A673 (cell line): ENCODE measurements at regions not wholly inside any gene's neighbourhood (a gene's known extent, or its start where the extent isn't known, plus 50 kb on each side); places are given as distances from the start of the nearest gene placed in this dataset.
A peak's percentile ranks its signal among the peaks of the same experiment; 100 is the strongest.

ENCODE experiments used
- BruUV-seq: library from RNA; stranded (reverse); fragments of 400-500 nt; replicated peaks from 2 replicates; lab custom pipeline; 2021; lab: Mats Ljungman, UMichigan
- CTCF ChIA-PET: fragments of 300-600 bp; sonication (Branson Sonifier 250); formaldehyde crosslinking; loops from one replicate; lab custom pipeline; 2022; ENCODE audit warnings: antibody characterized with exemption; lab: Charles Lee
- POLR2A ChIA-PET: fragments of 300-600 bp; sonication (Branson Sonifier 250); formaldehyde crosslinking; loops from one replicate; lab custom pipeline; 2022; ENCODE audit warnings: antibody characterized with exemption; ENCODE audit not compliant: low non-redundant PET; lab: Charles Lee
- DNase-seq: peaks from one replicate; pipeline ENCODE4 v3.0.0-alpha.2; 2015; ENCODE audit warnings: low spot score
- H3K27ac ChIP-seq: fragments of 200-600 bp; sonication (generic); 2 replicates; pipeline ENCODE4 v1.5.1; 2016; ENCODE audit warnings: mixed run types, low read depth, mild to moderate bottlenecking, mixed read lengths, antibody characterized with exemption, low read length; ENCODE audit not compliant: poor library complexity, severe bottlenecking
- H3K27me3 ChIP-seq: fragments of 200-600 bp; sonication (generic); replicated peaks from 2 replicates; pipeline ENCODE4 v1.6.1; 2017; ENCODE audit warnings: mixed run types, low read depth, mild to moderate bottlenecking, mixed read lengths, antibody characterized with exemption, low read length; ENCODE audit not compliant: insufficient read depth, poor library complexity
- H3K36me3 ChIP-seq: fragments of 200-600 bp; sonication (generic); 2 replicates; pipeline ENCODE4 v1.6.1; 2016; ENCODE audit warnings: mixed run types, mild to moderate bottlenecking, mixed read lengths, antibody characterized with exemption, low read length; ENCODE audit not compliant: insufficient read depth, poor library complexity, severe bottlenecking
- H3K4me1 ChIP-seq: fragments of 200-600 bp; sonication (generic); 2 replicates; pipeline ENCODE4 v1.6.1; 2017; ENCODE audit warnings: mixed run types, mild to moderate bottlenecking, mixed read lengths, antibody characterized with exemption, low read length; ENCODE audit not compliant: insufficient read depth, poor library complexity, severe bottlenecking
- H3K4me3 ChIP-seq: fragments of 200-600 bp; sonication (generic); 2 replicates; pipeline ENCODE4 v1.5.1; 2016; ENCODE audit warnings: low read depth, mixed run types, mild to moderate bottlenecking, mixed read lengths, low read length; ENCODE audit not compliant: poor library complexity, severe bottlenecking
- H3K9me3 ChIP-seq: fragments of 200-600 bp; sonication (generic); 2 replicates; pipeline ENCODE4 v1.6.1; 2016; ENCODE audit warnings: mixed run types, low read depth, mild to moderate bottlenecking, mixed read lengths, antibody characterized with exemption, low read length; ENCODE audit not compliant: poor library complexity, severe bottlenecking
- EZH2 ChIP-seq: fragments of 200-600 bp; sonication (generic); IDR thresholded peaks from 2 replicates; pipeline ENCODE4 v1.6.1; 2017; ENCODE audit warnings: borderline replicate concordance, low read depth, mild to moderate bottlenecking, mixed read lengths, antibody characterized with exemption, low read length; ENCODE audit not compliant: poor library complexity, severe bottlenecking
- intact Hi-C: fragments of 100-400 bp; cut with micrococcal nuclease; formaldehyde crosslinking; loops from one replicate; pipeline ENCODE4 v1.10.0; 2022; ENCODE audit not compliant: unreplicated experiment
- TF ChIP-seq, protein P1 (sequence below): fragments of 300-800, 200-600 bp; sonication (generic); conservative IDR thresholded peaks from 2 replicates; pipeline ENCODE4 v1.5.1; 2017; ENCODE audit warnings: low read depth, mild to moderate bottlenecking, antibody characterized with exemption, low read length, moderate library complexity, mixed read lengths

DNA sequence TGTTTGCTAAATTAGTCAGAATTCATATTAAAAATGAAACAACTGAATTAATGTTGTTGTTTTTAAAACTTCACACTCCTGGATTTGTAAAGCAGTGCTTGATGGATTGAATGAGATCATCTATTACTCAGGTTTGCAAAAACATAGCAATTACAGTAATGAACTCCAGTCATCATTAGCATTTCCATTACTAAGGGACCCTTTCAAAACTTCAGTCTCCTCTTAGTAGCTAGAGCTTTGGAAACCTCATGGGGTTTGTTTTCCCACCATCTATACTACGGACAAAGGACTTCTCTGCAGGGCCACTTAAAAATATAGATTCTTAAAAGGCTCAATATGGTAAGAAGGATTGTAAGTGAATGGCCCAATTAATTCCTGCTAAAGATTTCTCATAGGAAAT lies 174.5 kb upstream of the PRNP start:
- intact Hi-C loops, result loop anchor here (5.0 kb wide), 1 partner anchor 61 kb away; no protein-coding TSS in a partner anchor
- CTCF ChIA-PET, result no interaction called here
- POLR2A ChIA-PET, result no interaction called here
- no peak overlapping the region for H3K27ac ChIP-seq
- H3K4me1 ChIP-seq, result peaks cover 46% of the 10 kb centered on the region
- no peaks in the 10 kb centered on the region for H3K36me3 ChIP-seq
- TF ChIP-seq EZH2, result no peak
- TF ChIP-seq, protein P1, sequence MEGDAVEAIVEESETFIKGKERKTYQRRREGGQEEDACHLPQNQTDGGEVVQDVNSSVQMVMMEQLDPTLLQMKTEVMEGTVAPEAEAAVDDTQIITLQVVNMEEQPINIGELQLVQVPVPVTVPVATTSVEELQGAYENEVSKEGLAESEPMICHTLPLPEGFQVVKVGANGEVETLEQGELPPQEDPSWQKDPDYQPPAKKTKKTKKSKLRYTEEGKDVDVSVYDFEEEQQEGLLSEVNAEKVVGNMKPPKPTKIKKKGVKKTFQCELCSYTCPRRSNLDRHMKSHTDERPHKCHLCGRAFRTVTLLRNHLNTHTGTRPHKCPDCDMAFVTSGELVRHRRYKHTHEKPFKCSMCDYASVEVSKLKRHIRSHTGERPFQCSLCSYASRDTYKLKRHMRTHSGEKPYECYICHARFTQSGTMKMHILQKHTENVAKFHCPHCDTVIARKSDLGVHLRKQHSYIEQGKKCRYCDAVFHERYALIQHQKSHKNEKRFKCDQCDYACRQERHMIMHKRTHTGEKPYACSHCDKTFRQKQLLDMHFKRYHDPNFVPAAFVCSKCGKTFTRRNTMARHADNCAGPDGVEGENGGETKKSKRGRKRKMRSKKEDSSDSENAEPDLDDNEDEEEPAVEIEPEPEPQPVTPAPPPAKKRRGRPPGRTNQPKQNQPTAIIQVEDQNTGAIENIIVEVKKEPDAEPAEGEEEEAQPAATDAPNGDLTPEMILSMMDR, result no peak
- peak; percentile 65 for DNase-seq
- BruUV-seq, result no TSS peak
- peaks cover 5% of the 10 kb centered on the region for H3K9me3 ChIP-seq
- H3K4me3 ChIP-seq, result no peak overlapping the region
- H3K27me3 ChIP-seq, result no peaks in the 10 kb centered on the region

DNA sequence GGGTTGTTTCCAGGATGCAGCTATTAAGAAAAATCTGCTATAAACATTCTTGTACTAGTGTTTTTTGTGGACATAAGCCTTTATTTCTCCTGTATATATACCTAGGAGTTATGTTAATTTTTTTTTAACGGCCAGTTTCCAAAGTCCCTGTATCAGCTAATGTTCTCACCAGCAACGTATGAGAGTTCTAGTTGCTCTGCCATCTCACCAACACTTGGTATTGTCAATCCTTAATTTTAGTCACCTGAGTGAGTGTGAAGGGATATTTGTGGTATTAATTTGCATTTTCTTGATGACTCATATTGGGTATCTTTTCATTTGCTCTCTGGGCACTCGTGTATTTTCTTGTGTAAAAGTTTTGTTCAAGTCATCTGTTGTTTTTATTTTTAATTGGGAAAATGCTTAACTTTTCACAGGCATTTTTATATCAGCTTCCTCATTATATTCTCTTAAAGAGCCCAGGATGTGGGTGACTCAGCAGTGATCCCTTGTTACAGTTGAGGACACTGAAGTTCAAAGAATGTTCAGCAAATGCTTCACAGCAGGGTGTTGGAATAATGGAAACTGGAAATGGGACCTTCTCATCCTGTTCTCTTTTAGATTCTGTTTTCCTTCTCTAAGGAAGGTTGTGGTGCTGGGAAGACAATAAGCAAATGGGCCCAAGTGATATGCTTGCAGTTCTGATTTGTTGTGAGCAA lies 176.3 kb upstream of the PRNP start:
- DNase-seq, result peak; percentile 55
- no peaks in the 10 kb centered on the region for H3K36me3 ChIP-seq
- H3K4me1 ChIP-seq, result peaks cover 47% of the 10 kb centered on the region
- CTCF ChIA-PET, result no interaction called here
- peaks cover 5% of the 10 kb centered on the region for H3K9me3 ChIP-seq
- TF ChIP-seq, protein P1, result no peak
- TF ChIP-seq EZH2, result no peak
- intact Hi-C loops, result loop anchor here (5.0 kb wide), 1 partner anchor 62 kb away; no protein-coding TSS in a partner anchor
- no peak overlapping the region for H3K4me3 ChIP-seq
- POLR2A ChIA-PET, result no interaction called here
- no TSS peak for BruUV-seq
- H3K27me3 ChIP-seq, result no peaks in the 10 kb centered on the region
- H3K27ac ChIP-seq, result no peak overlapping the region

DNA sequence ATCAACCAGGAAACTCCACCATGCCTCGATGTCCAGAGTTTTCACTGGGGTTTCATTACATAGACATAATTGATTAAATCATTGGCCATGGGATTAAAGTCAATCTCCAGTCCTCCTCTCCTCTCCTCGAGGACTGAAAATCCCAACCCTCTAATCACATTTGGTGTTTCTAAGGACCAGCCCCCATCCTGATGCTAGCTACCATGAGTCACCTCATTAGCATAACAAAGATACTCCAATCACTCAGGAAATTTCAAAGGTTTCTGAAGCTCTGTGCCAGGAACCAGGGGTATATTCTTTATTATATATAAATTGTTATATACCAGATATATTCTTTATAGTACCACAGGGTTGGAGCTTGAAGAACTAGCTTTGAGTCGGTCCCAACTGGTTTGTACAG lies 177.5 kb upstream of the PRNP start:
- no TSS peak for BruUV-seq
- ChIA-PET CTCF (no interaction called here), POLR2A (no interaction called here)
- H3K4me3 ChIP-seq, result no peak overlapping the region
- TF ChIP-seq, protein P1, result no peak
- TF ChIP-seq EZH2, result no peak
- H3K9me3 ChIP-seq, result peaks cover 5% of the 10 kb centered on the region
- H3K27ac ChIP-seq, result peak overlapping the region; percentile 90
- peaks cover 47% of the 10 kb centered on the region for H3K4me1 ChIP-seq
- no peaks in the 10 kb centered on the region for H3K36me3 ChIP-seq
- intact Hi-C loops, result loop anchor here (1.0 kb wide), 1 partner anchor 24 kb away; no protein-coding TSS in a partner anchor
- DNase-seq, result peak; percentile 92
- H3K27me3 ChIP-seq, result no peaks in the 10 kb centered on the region
